NCI-H526 treated with DMSO at 0.1 percent for 48 hours (cell line): ENCODE measurements at regions not wholly inside any gene's neighbourhood (a gene's known extent, or its start where the extent isn't known, plus 50 kb on each side); places are given as distances from the start of the nearest gene placed in this dataset.

Experiments used
- DNase-seq: peaks from one replicate; lab custom pipeline; 2025; lab: John Stamatoyannopoulos, UW

GRCh38 chr1:208419746-208420420 lies 175.7 kb upstream of the PLXNA2 start:
- no peak for DNase-seq

GRCh38 chr1:208420696-208421095 lies 176.5 kb upstream of the PLXNA2 start:
- no peak for DNase-seq

- no peak for DNase-seq
These were observed 177.3 kb upstream of the PLXNA2 start for GRCh38 chr1:208421486-208421885.

GRCh38 chr1:208423526-208423925 lies 179.3 kb upstream of the PLXNA2 start:
- no peak for DNase-seq

GRCh38 chr1:208425096-208425495 lies 180.9 kb upstream of the PLXNA2 start:
- no peak for DNase-seq

GRCh38 chr1:208430220-208430619 lies 186.0 kb upstream of the PLXNA2 start:
- no peak for DNase-seq

GRCh38 chr1:208431721-208432120 lies 187.5 kb upstream of the PLXNA2 start:
- DNase-seq = no peak

- no peak for DNase-seq
These were observed 188.2 kb upstream of the PLXNA2 start for GRCh38 chr1:208432346-208432745.

GRCh38 chr1:208433086-208433485 lies 188.9 kb upstream of the PLXNA2 start:
- DNase-seq = no peak

GRCh38 chr1:208433971-208434370 lies 189.8 kb upstream of the PLXNA2 start:
- no peak for DNase-seq

GRCh38 chr1:208437401-208437800 lies 193.2 kb upstream of the PLXNA2 start:
- no peak for DNase-seq

- no peak for DNase-seq
These were observed 194.0 kb upstream of the PLXNA2 start for GRCh38 chr1:208438112-208438699.

GRCh38 chr1:208445758-208446203 lies 201.6 kb upstream of the PLXNA2 start:
- DNase-seq = no peak

GRCh38 chr1:208446271-208446691 lies 202.1 kb upstream of the PLXNA2 start:
- DNase-seq = no peak

GRCh38 chr1:208448425-208448824 lies 204.2 kb upstream of the PLXNA2 start:
- no peak for DNase-seq

GRCh38 chr1:208449951-208450350 lies 205.8 kb upstream of the PLXNA2 start:
- DNase-seq = no peak

GRCh38 chr1:208450958-208451357 lies 206.8 kb upstream of the PLXNA2 start:
- no peak for DNase-seq

- no peak for DNase-seq
These were observed 211.6 kb upstream of the PLXNA2 start for GRCh38 chr1:208455821-208456220.

GRCh38 chr1:208456487-208456886 lies 212.3 kb upstream of the PLXNA2 start:
- no peak for DNase-seq

GRCh38 chr1:208460823-208461222 lies 216.6 kb upstream of the PLXNA2 start:
- no peak for DNase-seq

- peak; percentile 1 for DNase-seq
These were observed 217.5 kb upstream of the PLXNA2 start for GRCh38 chr1:208461680-208462079.

- no peak for DNase-seq
These were observed 218.6 kb upstream of the PLXNA2 start for GRCh38 chr1:208462761-208463160.

GRCh38 chr1:208465266-208465665 lies 221.1 kb upstream of the PLXNA2 start:
- no peak for DNase-seq
